HG03460 (cell line): ENCODE measurements at regions not wholly inside any gene's neighbourhood (a gene's known extent, or its start where the extent isn't known, plus 50 kb on each side); places are given as distances from the start of the nearest gene placed in this dataset.
"Not testable (repeated sequence)": the region's sequence is repeated elsewhere in the genome, so short reads cannot be mapped to it uniquely, and the experiment has no call there.

Source experiments
- ATAC-seq: cut with Tn5 transposase; IDR thresholded peaks from one replicate; pipeline ENCODE4 v1.9.1; 2021; ENCODE audit not compliant: unreplicated experiment

GRCh38 chr4:149211876-149212275 is 603.8 kb downstream of the IQCM start:
- no peak for ATAC-seq

DNA sequence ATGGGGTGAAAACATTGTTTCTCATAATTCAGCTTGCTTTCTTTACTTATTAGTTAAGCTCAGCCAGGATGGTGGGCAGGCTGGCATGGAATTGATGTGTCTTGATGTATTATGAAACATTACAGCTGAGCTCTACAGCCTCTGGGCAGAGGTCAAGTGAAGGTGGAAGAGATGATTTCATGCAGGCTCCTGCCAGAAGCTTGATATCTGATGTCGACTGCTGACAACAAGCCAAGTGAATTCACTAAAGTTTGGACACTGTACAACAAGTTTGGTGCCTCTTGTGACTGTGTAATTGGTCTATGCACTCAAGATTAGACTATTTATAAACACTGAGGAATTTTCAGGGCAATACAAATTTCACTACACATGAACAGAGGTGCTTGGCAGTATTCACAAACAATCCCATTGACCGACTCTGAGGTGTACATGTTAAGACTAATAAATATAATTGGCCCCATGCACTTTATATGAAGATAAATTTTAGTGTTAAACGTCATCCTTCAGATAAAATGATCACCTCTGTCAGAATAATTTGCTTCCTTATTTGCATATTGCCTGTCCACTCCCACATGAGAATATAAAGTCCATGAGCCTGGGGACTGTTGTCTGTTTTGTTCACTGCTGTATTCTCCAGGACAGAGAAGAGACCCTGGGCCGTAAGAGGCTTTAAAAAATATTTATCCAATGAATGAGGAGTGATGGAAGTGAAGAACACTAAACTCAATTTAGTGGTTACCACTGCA is 612.2 kb downstream of the IQCM start:
- no peak for ATAC-seq

GRCh38 chr4:149202117-149202516 is 613.5 kb downstream of the IQCM start:
- no peak for ATAC-seq

DNA sequence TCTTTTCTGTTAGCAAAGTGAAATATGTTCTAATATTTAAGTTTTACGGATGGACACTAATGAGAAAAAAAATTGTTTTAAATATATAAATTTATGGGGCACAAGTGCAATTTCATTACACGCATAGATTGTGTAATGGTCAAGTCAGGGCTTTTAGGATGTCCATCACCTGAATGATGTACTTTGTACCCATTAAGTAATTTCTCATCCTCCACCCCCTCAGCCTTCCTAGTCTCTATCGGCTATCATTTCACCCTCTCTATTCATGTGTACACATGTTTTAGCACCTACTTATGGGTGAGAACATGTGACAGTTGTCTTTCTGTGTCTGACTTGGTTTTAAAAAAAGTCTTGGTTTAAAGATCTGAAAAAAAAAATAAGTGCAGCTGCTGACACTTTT is 616.0 kb downstream of the IQCM start:
- ATAC-seq: no peak

GRCh38 chr4:149194061-149194460 is 621.6 kb downstream of the IQCM start:
- ATAC-seq: no peak

DNA sequence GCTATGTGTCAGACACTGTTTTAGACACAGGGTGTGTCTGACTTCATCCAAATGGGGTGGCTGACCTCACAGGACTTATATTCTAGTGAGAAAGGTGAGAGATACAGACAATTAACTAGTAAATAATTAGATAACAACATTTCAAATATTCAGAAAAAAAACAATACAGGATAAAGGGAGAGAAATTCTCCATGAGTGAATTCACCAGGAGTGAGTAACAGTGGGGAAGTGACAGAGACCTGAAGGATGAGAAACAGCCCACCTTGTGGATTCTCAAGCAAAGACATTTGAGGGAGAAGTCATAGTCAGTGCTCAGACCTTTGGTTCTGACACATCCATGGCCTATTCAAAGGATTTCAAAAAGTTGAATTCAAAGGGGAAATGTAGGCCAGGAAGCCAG is 627.9 kb downstream of the IQCM start:
- no peak for ATAC-seq

- ATAC-seq: no peak
Observed at GRCh38 chr4:149183638-149184037, 632.0 kb downstream of the IQCM start.

- ATAC-seq: not testable (repeated sequence)
Observed at GRCh38 chr4:149181459-149181858, 634.2 kb downstream of the IQCM start.

DNA sequence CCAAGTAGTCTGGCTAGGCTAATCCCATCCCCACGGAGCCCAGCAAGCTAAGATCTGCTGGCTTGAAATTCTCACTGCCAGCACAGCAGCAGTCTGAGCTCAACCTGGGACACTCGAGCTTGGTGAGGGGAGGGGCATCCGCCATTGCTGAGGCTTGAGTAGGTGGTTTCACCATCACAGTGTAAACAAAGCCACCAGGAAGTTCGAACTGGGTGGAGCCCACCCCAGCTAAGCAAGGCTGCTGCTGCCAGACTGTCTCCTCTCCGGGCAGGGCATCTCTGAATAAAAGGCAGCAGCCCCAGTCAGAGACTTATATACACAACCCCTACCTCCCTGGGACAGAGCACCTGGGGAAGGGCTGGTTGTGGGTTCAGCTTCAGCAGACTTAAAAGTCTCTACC is 639.6 kb downstream of the IQCM start:
- ATAC-seq: no peak

GRCh38 chr4:149175549-149175948 is 640.1 kb downstream of the IQCM start:
- ATAC-seq: no peak

GRCh38 chr4:149173241-149174013 is 642.2 kb downstream of the IQCM start:
- ATAC-seq: no peak

DNA sequence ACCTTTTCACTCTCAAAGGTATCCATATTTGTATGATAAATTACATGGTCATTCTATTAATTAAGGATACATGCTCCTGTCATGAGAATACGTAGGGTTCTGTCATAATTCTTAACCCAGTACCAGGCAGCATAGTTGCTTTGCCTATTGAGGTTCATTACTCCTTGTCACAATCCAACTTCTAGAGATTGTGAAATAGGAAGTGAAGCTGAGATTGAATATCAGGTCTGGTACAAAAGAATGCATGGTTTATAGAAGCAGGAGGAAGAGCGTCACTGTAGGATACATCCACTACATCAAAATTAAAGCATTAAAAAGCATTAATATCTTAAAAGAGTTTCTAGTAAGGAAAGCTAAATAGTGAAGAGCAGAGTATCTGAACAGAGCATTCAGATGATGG is 647.0 kb downstream of the IQCM start:
- ATAC-seq: no peak

DNA sequence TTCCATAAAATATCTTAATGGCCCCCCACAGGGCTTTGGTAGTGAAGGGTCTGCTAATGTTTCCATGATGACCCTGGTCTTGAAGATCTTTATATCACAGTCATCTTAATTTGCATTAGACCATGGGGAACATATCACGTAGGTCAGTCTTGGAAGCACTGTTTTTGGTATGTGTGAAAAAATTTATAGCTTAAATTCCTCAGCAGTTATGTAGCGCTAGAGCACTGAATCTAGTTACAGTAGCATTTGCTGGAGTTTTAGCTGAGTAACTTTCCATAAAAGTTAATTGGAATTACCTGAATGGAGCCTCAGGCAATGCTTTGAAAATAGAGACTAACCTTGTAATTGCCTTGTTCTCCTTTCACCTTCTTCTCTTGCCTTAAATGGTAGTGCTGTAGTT is 648.8 kb downstream of the IQCM start:
- ATAC-seq: no peak

GRCh38 chr4:149166365-149166764 is 649.3 kb downstream of the IQCM start:
- ATAC-seq: no peak

GRCh38 chr4:149164282-149164681 is 651.4 kb downstream of the IQCM start:
- ATAC-seq: no peak

GRCh38 chr4:149161247-149161646 is 654.4 kb downstream of the IQCM start:
- ATAC-seq: no peak

DNA sequence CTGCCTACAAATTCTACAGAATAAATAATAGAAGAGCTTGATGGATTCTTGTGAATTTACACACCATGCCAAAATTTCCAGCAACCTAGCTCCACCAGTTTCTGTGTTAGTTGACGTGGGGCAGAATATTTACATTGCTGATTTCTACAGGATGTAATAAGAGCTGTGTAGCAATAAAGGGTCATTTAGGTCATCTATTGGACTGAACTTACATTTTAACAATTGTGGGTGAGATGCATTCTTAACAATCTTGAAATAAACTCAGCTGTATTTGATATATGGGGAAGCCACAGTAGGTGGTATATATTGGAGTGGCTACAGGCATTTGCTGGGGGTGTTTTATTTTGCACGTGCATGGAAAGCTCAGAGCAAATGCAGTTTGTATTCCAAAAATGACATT is 655.3 kb downstream of the IQCM start:
- no peak for ATAC-seq

DNA sequence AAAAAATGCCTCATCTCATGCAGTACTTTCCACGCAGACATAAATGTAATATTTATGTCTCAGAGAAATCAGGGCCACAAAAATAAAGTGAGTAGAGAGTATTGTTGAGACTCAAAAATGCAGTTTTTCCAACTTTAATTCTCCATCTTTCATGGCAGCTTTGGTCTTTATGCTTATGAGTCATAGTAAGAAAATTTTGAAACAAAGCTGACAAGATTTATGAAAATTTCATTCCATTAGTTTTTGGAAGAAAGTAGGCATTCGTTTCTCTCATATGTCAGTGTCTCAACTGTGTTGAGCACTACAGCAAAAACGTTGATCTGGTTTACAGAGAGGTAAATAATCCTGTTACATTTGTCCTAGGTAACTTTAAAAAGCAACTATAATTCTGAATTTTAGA is 656.8 kb downstream of the IQCM start:
- no peak for ATAC-seq

DNA sequence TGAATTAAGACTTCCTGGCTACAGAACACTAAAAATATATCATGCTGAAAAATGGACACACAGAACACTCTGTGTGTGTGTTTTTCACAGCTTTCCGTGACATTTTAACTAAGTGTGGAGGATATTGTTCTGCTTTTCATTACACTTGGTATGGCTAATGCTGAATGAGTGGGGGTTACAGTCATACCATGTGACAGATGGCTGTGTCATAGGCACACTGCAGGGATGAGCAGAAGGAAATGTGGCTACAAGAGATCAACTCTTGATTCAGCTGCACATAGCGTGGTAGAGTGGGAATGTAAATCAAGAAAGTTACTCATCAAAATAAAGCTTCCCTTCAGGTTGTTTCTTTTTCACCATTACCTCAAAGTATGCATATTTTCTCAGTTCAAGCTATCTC is 669.8 kb downstream of the IQCM start:
- no peak for ATAC-seq

DNA sequence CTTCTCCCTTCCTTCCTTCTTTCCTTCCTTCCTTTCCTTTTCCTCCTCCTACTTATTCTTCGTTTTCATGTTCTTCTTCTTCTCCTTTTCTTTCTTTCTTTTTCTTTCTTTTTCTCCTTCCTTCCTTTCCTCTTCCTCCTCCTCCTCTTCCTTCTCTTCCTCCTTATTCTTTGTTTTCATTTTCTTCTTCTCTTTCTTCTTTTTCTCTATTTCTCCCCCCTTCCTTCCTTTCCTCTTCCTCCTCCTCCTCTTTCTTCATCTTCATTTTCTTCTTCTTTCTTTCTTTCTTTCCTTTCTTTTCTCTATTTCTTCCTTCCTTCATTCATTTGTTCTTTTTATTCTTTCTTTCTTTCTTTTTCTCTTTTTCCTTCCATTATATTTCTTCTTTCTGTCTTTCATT is 671.6 kb downstream of the IQCM start:
- ATAC-seq: no peak

DNA sequence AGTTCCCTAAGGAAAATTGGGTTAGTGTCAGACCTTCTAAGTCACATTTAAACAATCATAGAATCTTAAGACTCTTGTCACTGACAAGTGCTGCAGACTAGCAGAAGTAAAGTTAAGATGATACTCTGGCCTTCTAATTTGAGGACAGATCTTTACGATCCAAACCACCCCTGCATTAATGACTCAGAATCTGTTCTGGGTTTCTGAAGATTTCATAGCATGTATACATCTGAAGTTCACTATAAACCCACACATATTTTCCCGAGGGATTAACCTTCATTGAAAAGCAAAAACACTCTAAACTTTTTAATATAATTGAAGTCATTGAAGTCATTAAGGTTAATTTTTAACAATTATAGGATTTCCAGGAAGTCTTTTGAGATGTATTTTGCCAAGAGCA is 674.3 kb downstream of the IQCM start:
- ATAC-seq: no peak

GRCh38 chr4:149140841-149141240 is 674.8 kb downstream of the IQCM start:
- no peak for ATAC-seq
